ENCODE measurements at regions not wholly inside any gene's neighbourhood (a gene's known extent, or its start where the extent isn't known, plus 50 kb on each side); places are given as distances from the start of the nearest gene placed in this dataset.

DNA sequence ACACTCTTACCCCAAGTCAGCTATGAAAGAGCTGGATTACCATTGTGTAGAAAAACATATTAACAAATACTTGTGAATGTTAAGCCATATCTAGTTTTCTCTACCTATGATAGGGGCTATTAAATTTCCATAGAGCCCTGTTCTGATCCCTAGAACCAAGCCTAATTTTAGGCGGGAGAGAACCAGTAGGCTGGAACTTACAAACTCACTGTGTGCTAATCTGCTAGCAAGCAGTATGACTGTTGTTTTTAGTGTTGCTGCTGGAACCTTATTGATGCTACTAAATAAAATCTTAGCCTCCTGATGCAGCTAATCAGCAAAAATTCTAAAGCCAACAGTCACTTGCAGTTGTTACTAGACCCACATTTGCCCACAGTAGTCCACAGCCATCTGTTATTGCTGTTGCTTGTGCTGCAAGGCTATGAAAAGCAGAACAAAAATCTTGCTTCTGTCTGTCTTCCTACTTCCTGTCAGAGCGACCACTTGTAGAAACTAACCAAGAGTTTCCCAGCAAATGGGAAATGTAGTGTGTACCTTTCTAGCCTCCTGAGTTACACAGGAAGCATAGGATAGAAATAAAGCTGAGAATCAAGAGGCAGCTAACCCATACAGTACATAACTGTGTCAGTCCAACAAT, 368.4 kb downstream of the ARL4A start:
- TF ChIP-seq, protein P1, sequence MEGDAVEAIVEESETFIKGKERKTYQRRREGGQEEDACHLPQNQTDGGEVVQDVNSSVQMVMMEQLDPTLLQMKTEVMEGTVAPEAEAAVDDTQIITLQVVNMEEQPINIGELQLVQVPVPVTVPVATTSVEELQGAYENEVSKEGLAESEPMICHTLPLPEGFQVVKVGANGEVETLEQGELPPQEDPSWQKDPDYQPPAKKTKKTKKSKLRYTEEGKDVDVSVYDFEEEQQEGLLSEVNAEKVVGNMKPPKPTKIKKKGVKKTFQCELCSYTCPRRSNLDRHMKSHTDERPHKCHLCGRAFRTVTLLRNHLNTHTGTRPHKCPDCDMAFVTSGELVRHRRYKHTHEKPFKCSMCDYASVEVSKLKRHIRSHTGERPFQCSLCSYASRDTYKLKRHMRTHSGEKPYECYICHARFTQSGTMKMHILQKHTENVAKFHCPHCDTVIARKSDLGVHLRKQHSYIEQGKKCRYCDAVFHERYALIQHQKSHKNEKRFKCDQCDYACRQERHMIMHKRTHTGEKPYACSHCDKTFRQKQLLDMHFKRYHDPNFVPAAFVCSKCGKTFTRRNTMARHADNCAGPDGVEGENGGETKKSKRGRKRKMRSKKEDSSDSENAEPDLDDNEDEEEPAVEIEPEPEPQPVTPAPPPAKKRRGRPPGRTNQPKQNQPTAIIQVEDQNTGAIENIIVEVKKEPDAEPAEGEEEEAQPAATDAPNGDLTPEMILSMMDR (IDR thresholded peaks at IDR 0.05; ENCODE audit: unreplicated experiment in 3 of 3), result no peak
- Mint-ChIP-seq H3K4me1 (no peaks in the 10 kb centered on the region), H3K27ac (no peak overlapping the region), H3K36me3 (ENCODE audit: low read depth) (no peaks in the 10 kb centered on the region), H3K4me3 (no peak overlapping the region), H3K9me3 (no peaks in the 10 kb centered on the region), H3K27me3 (ENCODE audit: low read depth) (no peaks in the 10 kb centered on the region)

DNA sequence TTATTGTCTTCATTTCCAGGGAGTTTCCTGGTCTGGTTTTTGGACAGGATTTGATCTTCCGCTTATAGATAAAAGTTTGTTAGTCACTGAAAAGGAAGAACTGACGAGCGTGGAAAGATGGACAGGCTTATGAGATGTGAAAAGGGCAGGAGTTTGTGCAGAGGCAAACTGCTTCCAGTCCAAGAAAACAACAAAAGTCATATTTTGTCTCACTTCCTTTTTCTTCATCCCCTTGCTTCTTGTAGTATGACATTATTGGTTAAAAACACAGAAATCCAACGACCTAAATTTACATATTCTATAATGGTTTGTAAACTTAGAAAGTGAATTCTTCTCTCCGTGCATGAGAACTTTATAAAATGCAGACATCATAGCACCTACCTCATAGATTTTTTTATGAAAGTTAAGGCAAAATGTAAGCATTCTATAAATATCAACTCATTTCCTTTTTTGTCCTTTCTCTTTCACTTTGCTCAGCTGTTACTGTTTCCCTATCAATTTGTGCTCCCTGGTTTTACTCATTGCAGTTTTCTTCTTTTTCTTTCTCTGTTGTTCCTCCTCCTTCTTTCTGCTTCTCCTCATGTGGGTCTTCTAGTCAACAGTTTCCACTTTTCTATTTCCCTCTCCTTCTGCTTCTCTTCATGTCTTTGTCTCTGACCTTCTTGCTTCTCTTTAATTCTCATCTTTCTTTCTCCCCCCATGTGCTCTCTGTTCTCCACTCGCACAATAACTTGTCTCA, 370.2 kb downstream of the ARL4A start:
- Mint-ChIP-seq H3K36me3 (ENCODE audit: low read depth) (no peaks in the 10 kb centered on the region), H3K27me3 (ENCODE audit: low read depth) (no peaks in the 10 kb centered on the region), H3K4me1 (no peaks in the 10 kb centered on the region), H3K4me3 (no peak overlapping the region), H3K9me3 (no peaks in the 10 kb centered on the region), H3K27ac (no peak overlapping the region)
- TF ChIP-seq, protein P1 (IDR thresholded peaks at IDR 0.05; ENCODE audit: unreplicated experiment in 3 of 3), result no peak

DNA sequence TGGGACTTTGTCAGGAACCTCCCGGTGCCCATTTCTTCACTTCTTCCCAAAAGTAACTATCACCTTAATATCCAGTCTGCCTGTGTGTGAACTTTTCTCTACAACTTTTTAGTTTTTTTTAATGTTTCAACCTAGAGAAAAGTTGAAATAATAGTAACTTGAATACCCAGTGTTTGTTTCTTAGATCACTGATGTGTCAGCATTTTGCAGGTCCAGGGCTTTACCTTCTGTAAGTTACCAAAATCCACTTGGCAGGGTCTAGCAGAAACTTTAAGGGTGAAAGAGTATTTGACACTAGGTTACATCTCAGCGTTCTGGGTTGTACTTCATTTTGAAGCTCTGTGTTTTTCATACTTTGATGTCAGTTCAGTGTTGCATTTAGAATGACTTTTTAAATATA, 372.7 kb downstream of the ARL4A start:
- H3K9me3 Mint-ChIP-seq, result no peaks in the 10 kb centered on the region
- TF ChIP-seq, protein P1 (IDR thresholded peaks at IDR 0.05; ENCODE audit: unreplicated experiment in 3 of 3), result no peak

DNA sequence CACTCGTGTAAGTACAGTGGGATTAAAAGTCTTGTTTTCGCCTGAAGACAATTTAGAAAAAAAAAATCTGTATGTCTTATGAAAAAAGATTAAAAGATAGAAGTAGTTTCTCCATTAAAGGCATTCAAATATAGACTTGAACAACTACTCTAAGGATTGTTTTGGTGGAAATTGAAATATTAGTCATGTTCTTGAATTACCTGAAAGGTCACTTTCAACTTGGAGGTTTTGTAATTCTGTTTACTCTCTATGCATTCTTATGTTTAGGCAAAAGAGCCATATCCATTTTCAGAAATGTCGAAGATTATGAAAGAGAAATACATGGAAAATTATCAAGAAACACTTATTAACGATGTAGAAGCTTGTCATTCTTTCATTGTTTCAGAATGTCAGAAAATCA, 373.7 kb downstream of the ARL4A start:
- Mint-ChIP-seq H3K9me3 (no peaks in the 10 kb centered on the region), H3K4me1 (no peaks in the 10 kb centered on the region), H3K4me3 (no peak overlapping the region), H3K36me3 (ENCODE audit: low read depth) (no peaks in the 10 kb centered on the region), H3K27me3 (ENCODE audit: low read depth) (no peaks in the 10 kb centered on the region), H3K27ac (no peak overlapping the region)
- TF ChIP-seq, protein P1 (IDR thresholded peaks at IDR 0.05; ENCODE audit: unreplicated experiment in 3 of 3), result no peak

More for the DNA sequence above, 372.7 kb downstream of the ARL4A start:
- H3K4me1 Mint-ChIP-seq, result no peaks in the 10 kb centered on the region
- no peak overlapping the region for H3K4me3 Mint-ChIP-seq
- no peaks in the 10 kb centered on the region for H3K36me3 Mint-ChIP-seq (ENCODE audit: low read depth)
- H3K27ac Mint-ChIP-seq, result no peak overlapping the region
- H3K27me3 Mint-ChIP-seq (ENCODE audit: low read depth), result no peaks in the 10 kb centered on the region

DNA sequence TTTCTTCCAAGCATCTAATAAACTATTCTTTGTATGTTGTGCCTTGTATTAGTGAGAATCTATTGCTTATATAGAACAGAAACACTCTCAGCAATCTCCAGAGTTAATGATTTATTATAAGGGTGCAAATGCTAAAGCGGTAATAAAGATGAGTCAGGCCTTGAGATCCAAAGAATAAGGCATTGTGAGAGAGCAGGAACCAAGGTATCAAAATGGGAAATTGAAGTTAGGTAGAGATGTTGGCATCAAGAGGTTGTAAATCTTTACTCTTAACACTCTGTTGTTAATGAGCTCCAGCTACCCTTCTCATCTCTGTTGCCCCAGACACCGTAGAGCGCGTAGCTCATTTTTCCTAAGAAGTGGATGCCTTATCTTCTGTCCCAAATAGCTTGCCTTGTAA, 375.2 kb downstream of the ARL4A start:
- Mint-ChIP-seq H3K4me1 (no peaks in the 10 kb centered on the region), H3K27me3 (ENCODE audit: low read depth) (no peaks in the 10 kb centered on the region), H3K4me3 (no peak overlapping the region), H3K27ac (no peak overlapping the region), H3K36me3 (ENCODE audit: low read depth) (no peaks in the 10 kb centered on the region), H3K9me3 (no peaks in the 10 kb centered on the region)
- TF ChIP-seq, protein P1 (IDR thresholded peaks at IDR 0.05; ENCODE audit: unreplicated experiment in 3 of 3), result no peak

DNA sequence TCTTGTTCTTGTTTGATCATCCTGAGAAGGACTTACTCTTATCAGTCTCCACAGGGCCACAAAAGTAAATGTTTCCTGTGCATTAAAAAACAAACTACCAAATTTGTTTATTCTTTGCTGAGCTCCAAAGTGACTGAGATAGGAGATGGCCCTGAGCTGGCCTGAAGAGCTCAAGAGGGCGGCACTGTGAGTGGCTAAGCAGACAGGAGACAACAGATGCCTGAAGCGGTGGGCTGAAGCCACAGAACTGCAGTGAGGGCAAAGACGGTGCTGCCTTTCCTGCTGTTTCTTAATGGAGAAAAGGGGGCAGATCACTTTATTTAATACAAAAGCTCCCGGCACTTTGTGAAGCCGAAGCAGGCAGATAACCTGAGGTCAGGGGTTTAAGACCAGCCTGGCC, 379.6 kb downstream of the ARL4A start:
- TF ChIP-seq, protein P1 (IDR thresholded peaks at IDR 0.05; ENCODE audit: unreplicated experiment in 3 of 3), result no peak
- Mint-ChIP-seq H3K4me1 (peaks cover 5% of the 10 kb centered on the region), H3K9me3 (no peaks in the 10 kb centered on the region), H3K27ac (no peak overlapping the region), H3K4me3 (no peak overlapping the region), H3K27me3 (ENCODE audit: low read depth) (no peaks in the 10 kb centered on the region), H3K36me3 (ENCODE audit: low read depth) (no peaks in the 10 kb centered on the region)
